DMS114 treated with DMSO at 0.1 percent for 48 hours (cell line): ENCODE measurements at regions not wholly inside any gene's neighbourhood (a gene's known extent, or its start where the extent isn't known, plus 50 kb on each side); places are given as distances from the start of the nearest gene placed in this dataset.

ENCODE experiments used
- DNase-seq: peaks from one replicate; lab custom pipeline; 2025; ENCODE audit not compliant: unreplicated experiment; lab: John Stamatoyannopoulos, UW

DNA sequence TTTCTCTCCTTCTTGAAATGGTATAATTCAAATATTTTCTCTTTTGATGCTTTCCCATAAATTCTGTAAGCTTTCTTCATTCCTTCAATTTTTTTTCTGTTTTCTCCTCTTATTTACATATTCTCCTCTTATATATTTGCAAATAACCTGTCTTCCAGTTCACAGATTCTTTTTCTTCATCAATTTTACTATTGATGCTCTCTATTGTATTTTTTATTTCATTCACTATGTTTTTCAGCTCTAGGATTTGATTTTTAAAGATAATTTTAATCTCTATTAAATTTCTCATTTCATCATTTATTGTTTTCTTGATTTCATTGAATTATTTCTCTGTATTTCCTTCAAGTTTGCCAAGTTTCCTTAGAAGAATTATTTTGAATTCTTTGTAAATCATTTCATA lies 54.0 kb upstream of the PRPS1L1 start:
- DNase-seq, result no peak

- no peak for DNase-seq
Observed at GRCh38 chr7:18082169-18082568, 54.5 kb upstream of the PRPS1L1 start.

DNA sequence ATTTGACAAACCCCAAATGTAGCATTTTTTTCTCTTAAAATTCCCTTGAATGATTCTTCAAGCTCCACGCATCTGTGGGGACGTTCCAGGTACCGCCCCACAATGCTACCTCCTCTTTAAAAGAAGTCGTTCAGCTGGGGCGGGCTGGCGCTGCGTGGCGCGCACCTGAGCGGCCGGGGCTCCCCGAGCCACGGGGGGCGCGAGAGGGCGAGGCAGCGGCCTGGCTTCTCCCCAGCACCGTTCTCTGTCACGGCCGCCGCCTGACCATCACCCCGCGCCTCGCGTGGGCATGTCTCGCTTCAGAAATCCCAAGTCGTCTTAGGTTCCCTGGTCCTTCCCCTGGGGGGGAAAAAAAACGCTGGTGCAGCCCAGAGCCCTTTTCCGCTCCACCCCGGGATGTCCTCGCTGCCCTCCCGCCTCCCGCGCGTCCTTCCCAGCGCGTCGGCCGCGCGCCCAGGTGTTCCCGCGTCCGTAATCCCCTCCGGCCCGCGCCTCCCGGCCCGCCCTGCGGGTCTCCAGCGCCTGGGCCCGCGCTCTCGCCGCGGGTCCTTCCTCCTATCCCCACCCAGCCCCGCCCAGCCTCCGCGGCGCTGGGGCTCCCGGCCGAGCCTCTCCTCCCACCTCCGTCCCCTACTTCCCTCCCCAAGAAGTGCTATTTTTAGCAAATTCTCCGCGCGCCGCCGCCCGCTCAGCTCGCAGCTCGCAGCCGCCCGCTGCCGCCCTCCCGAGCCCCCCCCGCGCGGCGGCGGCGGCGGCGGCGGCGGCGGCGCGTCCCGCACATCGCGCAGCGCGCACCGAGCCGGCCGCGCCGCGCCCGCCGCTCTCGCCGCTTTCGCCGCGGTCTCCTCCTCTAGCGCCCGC lies 58.7 kb upstream of the PRPS1L1 start:
- no peak for DNase-seq

GRCh38 chr7:18087026-18087686 lies 59.5 kb upstream of the PRPS1L1 start:
- DNase-seq, result no peak

DNA sequence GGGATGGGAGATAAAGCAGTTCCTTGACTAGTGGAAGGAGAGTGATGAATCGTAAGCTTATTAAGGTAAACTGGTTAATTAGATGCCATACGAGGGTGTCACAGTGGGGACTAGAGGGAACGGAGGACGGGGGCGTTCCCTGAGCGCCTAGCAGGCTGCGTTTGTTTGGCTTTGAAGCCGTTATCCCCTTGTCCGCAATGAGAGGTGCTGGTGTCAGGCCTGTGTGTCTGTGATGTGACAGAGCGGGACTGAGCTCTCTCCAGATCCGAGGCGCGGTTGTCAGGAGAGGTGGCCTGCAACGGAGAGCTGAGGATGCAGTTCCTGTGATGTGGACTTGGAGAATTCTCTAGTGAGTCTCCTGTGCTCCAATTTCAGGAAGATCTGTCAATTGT lies 60.0 kb upstream of the PRPS1L1 start:
- no peak for DNase-seq

- DNase-seq, result no peak
Observed at GRCh38 chr7:18096087-18096486, 68.4 kb upstream of the PRPS1L1 start.

DNA sequence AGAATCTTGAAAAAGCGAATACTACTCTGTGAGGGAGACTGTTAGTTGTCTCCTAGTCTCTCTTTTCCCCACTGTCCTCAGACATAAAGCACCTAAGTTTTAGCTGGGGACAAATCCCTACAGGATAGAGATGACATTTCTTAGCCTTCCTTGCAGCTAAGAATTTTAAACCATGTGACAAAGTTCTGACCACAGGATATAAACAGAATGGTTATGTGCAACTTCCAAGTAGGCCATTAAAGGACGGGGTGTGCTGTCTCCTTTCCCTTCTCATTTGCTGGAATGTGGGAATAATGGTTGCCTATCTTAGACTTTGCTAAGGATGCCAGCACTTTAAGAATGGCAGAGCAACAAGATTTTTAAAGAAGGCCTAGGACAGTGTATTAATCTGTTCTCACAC lies 74.9 kb upstream of the PRPS1L1 start:
- DNase-seq, result no peak

DNA sequence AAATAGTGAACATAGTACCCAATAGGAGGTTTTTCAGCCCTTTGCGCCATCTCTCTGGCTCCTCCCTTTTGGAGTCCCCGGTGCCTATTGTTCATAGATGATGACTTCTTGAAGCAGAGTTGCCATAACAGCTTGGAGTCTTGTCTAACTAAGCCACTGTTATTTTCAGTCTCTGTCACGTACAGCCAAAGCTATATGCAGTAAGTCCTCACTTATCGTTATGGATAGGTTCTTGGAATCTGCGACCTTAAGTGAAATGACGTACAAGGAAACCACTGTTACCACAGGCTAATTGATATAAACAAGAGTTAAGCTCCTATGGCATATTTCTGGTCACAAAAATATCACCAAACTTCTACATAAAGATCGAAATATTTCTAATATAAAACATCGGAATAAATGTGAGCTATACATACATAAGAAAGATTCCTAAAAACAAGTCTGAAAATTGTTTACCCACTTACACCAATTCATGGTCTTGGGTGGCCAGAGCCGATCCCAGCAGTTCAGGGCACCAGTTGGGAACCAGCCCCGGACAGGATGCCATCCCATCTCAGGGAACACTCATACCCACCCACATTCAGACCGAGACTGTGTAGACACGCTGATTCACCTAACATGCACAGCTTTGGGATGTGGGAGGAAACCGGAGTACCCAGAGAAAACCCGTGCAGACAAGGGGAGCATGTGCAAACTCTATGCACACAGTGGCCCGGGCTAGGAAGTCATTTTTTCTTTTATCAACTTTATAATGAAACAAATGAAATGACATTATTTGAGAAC lies 76.0 kb upstream of the PRPS1L1 start:
- DNase-seq, result no peak

DNA sequence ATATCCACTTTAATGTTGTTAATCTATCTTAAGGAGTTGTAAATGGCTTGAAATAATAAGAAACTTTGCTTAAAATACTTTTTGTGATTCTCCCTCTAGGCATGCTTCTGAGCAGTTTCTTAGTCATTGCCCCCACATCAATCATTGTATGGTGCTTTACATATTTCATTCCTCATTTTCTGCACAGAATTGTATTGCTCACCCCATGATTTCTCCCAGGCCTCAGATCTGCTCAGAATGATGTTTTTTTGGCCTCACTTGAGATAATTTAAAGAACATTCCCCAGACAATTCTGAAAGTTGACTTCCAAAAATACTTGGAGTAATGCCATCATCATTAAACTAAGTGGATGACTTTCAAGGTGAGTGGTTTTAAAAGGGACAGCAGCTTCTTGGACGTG lies 82.1 kb upstream of the PRPS1L1 start:
- DNase-seq, result no peak

DNA sequence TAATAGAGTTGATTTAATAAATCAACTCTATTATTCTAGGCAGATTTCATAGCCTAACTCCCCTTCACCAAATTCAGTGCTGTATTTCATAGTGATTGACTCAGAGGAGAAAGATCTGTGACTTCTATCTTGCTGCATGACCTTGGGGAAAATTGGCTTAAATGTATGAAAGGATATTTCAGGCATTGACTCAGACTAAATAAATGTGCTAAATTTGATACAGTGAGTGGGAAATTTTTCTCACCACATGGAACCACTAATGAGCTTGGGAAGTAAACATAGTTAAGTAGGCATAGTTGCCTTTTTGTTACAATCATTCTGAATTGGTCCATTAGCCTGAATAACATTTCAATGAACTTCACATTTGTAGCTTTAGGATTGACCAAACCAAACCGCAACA lies 89.0 kb upstream of the PRPS1L1 start:
- DNase-seq, result no peak

GRCh38 chr7:18117482-18117881 lies 89.8 kb upstream of the PRPS1L1 start:
- DNase-seq, result no peak

- DNase-seq, result no peak
Observed at GRCh38 chr7:18119985-18120384, 92.3 kb upstream of the PRPS1L1 start.

GRCh38 chr7:18123508-18124239 lies 96.0 kb upstream of the PRPS1L1 start:
- no peak for DNase-seq

DNA sequence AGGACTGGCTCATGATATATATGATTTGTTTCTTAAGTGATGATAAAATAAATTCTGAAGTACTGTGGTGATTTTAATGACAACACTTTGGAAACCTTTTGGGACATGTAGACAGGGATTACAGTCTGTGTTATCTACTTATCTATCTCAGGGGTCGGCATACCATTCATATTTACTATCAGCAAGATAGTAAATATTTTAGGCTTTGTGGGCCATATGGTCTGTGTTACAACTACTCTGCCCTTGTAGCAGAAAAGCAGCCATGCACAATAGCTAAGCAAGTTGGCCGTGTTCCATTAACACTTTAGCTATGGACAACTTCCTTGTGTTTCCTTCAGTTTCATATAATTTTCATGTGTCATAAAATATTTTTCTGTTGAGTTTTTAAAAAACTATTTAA lies 97.8 kb upstream of the PRPS1L1 start:
- DNase-seq, result no peak

- no peak for DNase-seq
Observed at GRCh38 chr7:18126281-18126680, 98.6 kb upstream of the PRPS1L1 start.

DNA sequence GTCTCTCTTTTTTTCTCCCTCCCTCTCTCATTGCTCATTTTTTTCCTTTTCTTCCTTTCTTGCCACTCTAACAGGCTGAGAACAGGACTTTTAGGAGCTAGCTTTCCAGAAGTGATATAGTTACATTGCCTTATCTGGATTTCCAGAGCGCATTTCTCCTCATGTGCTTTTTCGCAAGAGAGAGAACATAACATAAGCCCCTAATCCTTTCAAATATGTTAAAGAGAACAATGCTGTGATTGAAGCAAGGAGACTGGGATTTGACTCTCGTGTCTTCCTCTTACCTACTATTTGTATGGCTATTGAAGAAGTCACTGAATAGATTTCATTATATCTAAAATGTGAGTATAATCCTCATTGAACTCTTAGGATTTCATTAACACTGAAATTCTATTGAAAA lies 101.2 kb upstream of the PRPS1L1 start:
- no peak for DNase-seq

- no peak for DNase-seq
Observed at GRCh38 chr7:18132811-18133210, 105.2 kb upstream of the PRPS1L1 start.

DNA sequence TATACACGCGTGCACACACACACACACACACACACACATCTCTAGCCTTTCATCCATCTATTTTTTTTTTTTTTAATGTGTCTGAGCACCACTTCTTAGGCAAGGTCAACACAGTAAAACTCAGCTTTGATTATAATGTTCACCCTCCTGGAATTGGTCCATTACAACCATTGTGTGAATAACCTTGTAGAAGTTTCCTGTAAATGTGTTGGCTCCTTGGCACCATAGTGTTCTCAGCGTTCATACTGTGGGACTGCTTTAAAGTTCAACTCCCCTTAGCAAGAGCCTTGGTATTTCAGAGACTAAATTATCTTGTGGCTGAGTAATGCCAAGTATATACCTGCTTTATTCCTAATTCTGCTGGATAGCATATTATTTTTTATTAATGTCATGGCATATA lies 106.3 kb upstream of the PRPS1L1 start:
- no peak for DNase-seq

GRCh38 chr7:18140943-18141342 lies 113.3 kb upstream of the PRPS1L1 start:
- DNase-seq, result no peak

GRCh38 chr7:18144166-18144565 lies 116.5 kb upstream of the PRPS1L1 start:
- no peak for DNase-seq

GRCh38 chr7:18145160-18145559 lies 117.5 kb upstream of the PRPS1L1 start:
- no peak for DNase-seq
